ENCODE measurements at regions not wholly inside any gene's neighbourhood (a gene's known extent, or its start where the extent isn't known, plus 50 kb on each side); places are given as distances from the start of the nearest gene placed in this dataset.

- Mint-ChIP-seq H3K4me1 (no peaks in the 10 kb centered on the region), H3K36me3 (ENCODE audit: low read depth) (no peaks in the 10 kb centered on the region), H3K9me3 (peaks cover 2% of the 10 kb centered on the region), H3K27me3 (no peaks in the 10 kb centered on the region), H3K27ac (no peak overlapping the region), H3K4me3 (no peak overlapping the region)
- TF ChIP-seq CTCF (IDR thresholded peaks at IDR 0.05): no peak
- ChIA-PET CTCF (no interaction called here), POLR2A (no interaction called here)
- no peak for DNase-seq
- intact Hi-C loops (cut with micrococcal nuclease): no loop called here
- ATAC-seq (ENCODE audit: low read depth): no peak
These were observed 251.3 kb upstream of the CCDC179 start for GRCh38 chr11:23111527-23111926.

- intact Hi-C loops (cut with micrococcal nuclease): no loop called here
- POLR2A ChIA-PET: no interaction called here
- no peaks in the 10 kb centered on the region for H3K27me3 Mint-ChIP-seq
- H3K4me1 Mint-ChIP-seq: no peaks in the 10 kb centered on the region
- H3K9me3 Mint-ChIP-seq: peaks cover 6% of the 10 kb centered on the region
- CTCF ChIA-PET: no interaction called here
- H3K27ac Mint-ChIP-seq: no peak overlapping the region
- DNase-seq (no peak), ATAC-seq (ENCODE audit: low read depth) (no peak)
- no peaks in the 10 kb centered on the region for H3K36me3 Mint-ChIP-seq (ENCODE audit: low read depth)
- TF ChIP-seq CTCF (IDR thresholded peaks at IDR 0.05): no peak
- H3K4me3 Mint-ChIP-seq: no peak overlapping the region
These were observed 252.1 kb upstream of the CCDC179 start for GRCh38 chr11:23112390-23112789.

GRCh38 chr11:23112987-23113886, 253.0 kb upstream of the CCDC179 start:
- TF ChIP-seq CTCF (IDR thresholded peaks at IDR 0.05): no peak
- Mint-ChIP-seq H3K4me1 (no peaks in the 10 kb centered on the region), H3K27ac (no peak overlapping the region), H3K27me3 (no peaks in the 10 kb centered on the region), H3K36me3 (ENCODE audit: low read depth) (no peaks in the 10 kb centered on the region), H3K4me3 (no peak overlapping the region), H3K9me3 (peaks cover 6% of the 10 kb centered on the region)
- POLR2A ChIA-PET: no interaction called here
- DNase-seq: no peak
- CTCF ChIA-PET: no interaction called here
- intact Hi-C loops (cut with micrococcal nuclease): no loop called here
- no peak for ATAC-seq (ENCODE audit: low read depth)

GRCh38 chr11:23113887-23114216, 253.6 kb upstream of the CCDC179 start:
- Mint-ChIP-seq H3K4me3 (no peak overlapping the region), H3K36me3 (ENCODE audit: low read depth) (no peaks in the 10 kb centered on the region), H3K27me3 (no peaks in the 10 kb centered on the region), H3K4me1 (no peaks in the 10 kb centered on the region), H3K9me3 (peaks cover 6% of the 10 kb centered on the region), H3K27ac (no peak overlapping the region)
- DNase-seq (no peak), ATAC-seq (ENCODE audit: low read depth) (no peak)
- POLR2A ChIA-PET: no interaction called here
- TF ChIP-seq CTCF (IDR thresholded peaks at IDR 0.05): no peak
- CTCF ChIA-PET: no interaction called here
- intact Hi-C loops (cut with micrococcal nuclease): no loop called here

- intact Hi-C loops (cut with micrococcal nuclease): no loop called here
- CTCF ChIA-PET: no interaction called here
- POLR2A ChIA-PET: no interaction called here
- Mint-ChIP-seq H3K27ac (no peak overlapping the region), H3K36me3 (ENCODE audit: low read depth) (no peaks in the 10 kb centered on the region), H3K4me1 (no peaks in the 10 kb centered on the region), H3K27me3 (no peaks in the 10 kb centered on the region), H3K9me3 (no peaks in the 10 kb centered on the region), H3K4me3 (no peak overlapping the region)
- no peak for ATAC-seq (ENCODE audit: low read depth)
- DNase-seq: no peak
- TF ChIP-seq CTCF (IDR thresholded peaks at IDR 0.05): no peak
These were observed 263.5 kb upstream of the CCDC179 start for GRCh38 chr11:23123753-23124152.
